IMR-90 (cell line): ENCODE measurements at regions not wholly inside any gene's neighbourhood (a gene's known extent, or its start where the extent isn't known, plus 50 kb on each side); places are given as distances from the start of the nearest gene placed in this dataset.
A peak's percentile ranks its signal among the peaks of the same experiment; 100 is the strongest.

Experiments used
- ATAC-seq: fragments of 200-7000 bp; cut with Tn5 transposase; 2 replicates; pipeline ENCODE4 v1.9.1; 2020; ENCODE audit warnings: low read depth, mild to moderate bottlenecking, moderate library complexity
- BruUV-seq: library from RNA; stranded (reverse); fragments of 400-500 nt; replicated peaks from 2 replicates; lab custom pipeline; 2021; lab: Mats Ljungman, UMichigan
- CTCF ChIA-PET: fragments of 300-600 bp; formaldehyde crosslinking; extraction: SDS; loops from one replicate; lab custom pipeline; 2021; ENCODE audit warnings: antibody characterized with exemption; lab: Yijun Ruan, JAX
- POLR2A ChIA-PET: fragments of 300-600 bp; sonication (Branson Sonifier 250); formaldehyde crosslinking; loops from one replicate; lab custom pipeline; 2022; ENCODE audit warnings: antibody characterized with exemption; ENCODE audit not compliant: unreplicated experiment; lab: Charles Lee
- DNase-seq: peaks from one replicate; pipeline ENCODE4 v3.0.0; 2013
- H2AFZ ChIP-seq: replicated peaks from 2 replicates; pipeline ENCODE3; 2013; ENCODE audit warnings: low read length, mild to moderate bottlenecking; ENCODE audit not compliant: poor library complexity
- H2AK5ac ChIP-seq: 2 replicates; pipeline ENCODE4 v1.6.1; 2013; ENCODE audit warnings: low read depth, low read length, inconsistent platforms
- H2AK9ac ChIP-seq: replicated peaks from 2 replicates; pipeline ENCODE3; 2013; ENCODE audit warnings: mild to moderate bottlenecking, low read depth, low read length, moderate library complexity; ENCODE audit not compliant: poor library complexity
- H2BK120ac ChIP-seq: 2 replicates; pipeline ENCODE4 v1.6.1; 2013; ENCODE audit warnings: low read depth, low read length, inconsistent platforms
- H2BK15ac ChIP-seq: 3 replicates; pipeline ENCODE4 v1.6.1; 2013; ENCODE audit warnings: low read depth, low read length, inconsistent platforms
- H2BK20ac ChIP-seq: 2 replicates; pipeline ENCODE4 v1.6.1; 2013; ENCODE audit warnings: low read depth, mild to moderate bottlenecking, inconsistent platforms, low read length, moderate library complexity
- H2BK5ac ChIP-seq: 2 replicates; pipeline ENCODE4 v1.6.1; 2013; ENCODE audit warnings: mild to moderate bottlenecking, low read depth, low read length, inconsistent platforms; ENCODE audit not compliant: poor library complexity, severe bottlenecking
- H3K14ac ChIP-seq: replicated peaks from 2 replicates; pipeline ENCODE4 v1.6.1; 2013; ENCODE audit warnings: low read depth, low read length, inconsistent platforms
- H3K18ac ChIP-seq: 2 replicates; pipeline ENCODE4 v1.6.1; 2013; ENCODE audit warnings: low read depth, low read length, control low read depth
- H3K23ac ChIP-seq: 2 replicates; pipeline ENCODE4 v1.6.1; 2013; ENCODE audit warnings: low read depth, low read length, inconsistent platforms
- H3K27ac ChIP-seq: 2 replicates; pipeline ENCODE4 v1.5.1; 2013; ENCODE audit warnings: mild to moderate bottlenecking, control low read depth, low read length; ENCODE audit not compliant: insufficient read depth
- H3K27me3 ChIP-seq: 2 replicates; pipeline ENCODE4 v1.6.1; 2013; ENCODE audit warnings: low read length; ENCODE audit not compliant: control insufficient read depth, insufficient read depth
- H3K36me3 ChIP-seq: 2 replicates; pipeline ENCODE4 v1.6.1; 2013; ENCODE audit warnings: low read length, mixed read lengths; ENCODE audit not compliant: control insufficient read depth, insufficient read depth
- H3K4ac ChIP-seq: 2 replicates; pipeline ENCODE4 v1.6.1; 2013; ENCODE audit warnings: low read depth, low read length, inconsistent platforms
- H3K4me1 ChIP-seq: 2 replicates; pipeline ENCODE4 v1.6.1; 2013; ENCODE audit warnings: low read length, mixed read lengths; ENCODE audit not compliant: control insufficient read depth, insufficient read depth
- H3K4me2 ChIP-seq: 2 replicates; pipeline ENCODE4 v1.6.1; 2013; ENCODE audit warnings: low read depth, mild to moderate bottlenecking, control low read depth, low read length, moderate library complexity
- H3K4me3 ChIP-seq: 2 replicates; pipeline ENCODE4 v1.5.1; 2013; ENCODE audit warnings: low read depth, mild to moderate bottlenecking, control low read depth, low read length, moderate library complexity; ENCODE audit not compliant: insufficient read depth
- H3K56ac ChIP-seq: 2 replicates; pipeline ENCODE4 v1.6.1; 2013; ENCODE audit warnings: low read length, inconsistent platforms; ENCODE audit not compliant: insufficient read depth; ENCODE audit errors: extremely low read depth
- H3K79me1 ChIP-seq, 2 experiments: 2 replicates each; pipeline ENCODE4 v1.6.1; 2013; ENCODE audit warnings: low read length in 2 of 2, inconsistent platforms in 1 of 2, low read depth in 1 of 2
- H3K9ac ChIP-seq: 2 replicates; pipeline ENCODE4 v1.6.1; 2013; ENCODE audit warnings: low read depth, low read length, control low read depth
- H3K9me1 ChIP-seq: 2 replicates; pipeline ENCODE4 v1.6.1; 2013; ENCODE audit warnings: low read length, inconsistent platforms; ENCODE audit not compliant: insufficient read depth
- H3K9me3 ChIP-seq: 2 replicates; pipeline ENCODE4 v1.6.1; 2013; ENCODE audit warnings: low read length; ENCODE audit not compliant: control insufficient read depth, insufficient read depth
- H4K20me1 ChIP-seq: 2 replicates; pipeline ENCODE4 v1.6.1; 2013; ENCODE audit warnings: low read length, inconsistent platforms; ENCODE audit not compliant: insufficient read depth
- H4K5ac ChIP-seq: 2 replicates; pipeline ENCODE4 v1.6.1; 2013; ENCODE audit warnings: mild to moderate bottlenecking, low read depth, low read length, control low read depth
- H4K8ac ChIP-seq, 2 experiments: 2 replicates each; pipeline ENCODE4 v1.6.1; 2013; ENCODE audit warnings: low read depth in 2 of 2, low read length in 2 of 2, control low read depth in 1 of 2, inconsistent platforms in 1 of 2
- H4K91ac ChIP-seq: 2 replicates; pipeline ENCODE4 v1.6.1; 2013; ENCODE audit warnings: low read depth, low read length, inconsistent platforms; ENCODE audit not compliant: insufficient read depth
- BHLHE40 ChIP-seq: fragments of 150-350 bp; IDR thresholded peaks from 2 replicates; pipeline ENCODE4 v1.6.1; 2016; ENCODE audit warnings: mild to moderate bottlenecking, low read depth, low read length
- CTCF ChIP-seq: conservative IDR thresholded peaks from 2 replicates; pipeline ENCODE4 v1.5.1; 2012; ENCODE audit warnings: mild to moderate bottlenecking, low read depth, low read length, improper control_type of control experiment
- FOS ChIP-seq: fragments of 150-350 bp; IDR thresholded peaks from 2 replicates; pipeline ENCODE4 v1.6.1; 2016; ENCODE audit warnings: low read depth, low read length
- RAD21 ChIP-seq: IDR thresholded peaks from 2 replicates; pipeline ENCODE4 v1.6.1; 2012; ENCODE audit warnings: low read length, improper control_type of control experiment
- WGBS, 2 experiments: methylation state at CpG; one replicate each; pipeline versions ENCODE4 v1.1.5 to v1.1.7; 2013; ENCODE audit warnings: missing lambda C conversion rate in 2 of 2; ENCODE audit not compliant: insufficient read length in 1 of 2; ENCODE audit errors: extremely low coverage in 2 of 2; 5-methylcytosine and 5-hydroxymethylcytosine counted together
- dilution Hi-C: fragments of 300-500 bp; cut with HindIII; formaldehyde crosslinking; loops from one replicate; pipeline ENCODE4 v1.14.3; 2018; ENCODE audit warnings: low sequenced_read_pairs; ENCODE audit not compliant: unreplicated experiment
- in situ Hi-C: fragments of 300-500 bp; cut with MboI; formaldehyde crosslinking; loops from 3 replicates; pipeline ENCODE4 v1.14.3; 2019; ENCODE audit warnings: low sequenced_read_pairs, inconsistent platforms, mixed read lengths
- intact Hi-C: fragments of 100-400 bp; cut with micrococcal nuclease; formaldehyde crosslinking; loops from 2 replicates; pipeline ENCODE4 v1.10.0; 2022

GRCh38 chr1:222288053-222288452, 259.9 kb downstream of the HHIPL2 start:
- Histone ChIP-seq H3K9me1 (peaks cover 13% of the 10 kb centered on the region), H3K9ac (no peak overlapping the region), H3K9me3 (no peaks in the 10 kb centered on the region), H4K8ac (peak overlapping the region; percentile 39 to 69; a peak in 1 of 4 replicates), H3K27me3 (no peaks in the 10 kb centered on the region), H2AK9ac (peak overlapping the region; percentile 37), H4K91ac (peak overlapping the region; percentile 75), H3K4me1 (peaks cover 17% of the 10 kb centered on the region), H3K79me1 (no peaks in the 10 kb centered on the region), H3K4ac (peak overlapping the region; percentile 71), H3K36me3 (no peaks in the 10 kb centered on the region), H3K56ac (no peak overlapping the region), H2BK120ac (peak overlapping the region; percentile 64), H2BK15ac (peak overlapping the region; percentile 94; the same call in 2 of the 3 replicates), H4K20me1 (no peaks in the 10 kb centered on the region), H2BK5ac (no peak overlapping the region), H2AK5ac (0 out of 2 replicates have a peak overlapping the region, but pooled peaks have one; percentile 67), H3K4me2 (no peak overlapping the region), H3K4me3 (no peak overlapping the region), H2AFZ (peak overlapping the region; percentile 62), H3K14ac (peak overlapping the region; percentile 58), H3K23ac (peak overlapping the region; percentile 11; the same call in 1 of the 2 replicates), H3K27ac (no peak overlapping the region), H2BK20ac (peak overlapping the region; percentile 50), H3K18ac (peak overlapping the region; percentile 33; the same call in 1 of the 2 replicates), H4K5ac (peak overlapping the region; percentile 19)
- 70% methylated on average over 2 of the region's 5 CpGs; no CpG with 5 or more reads in 1 of the 2 experiments for WGBS, 2 experiments
- ATAC-seq (no peak), DNase-seq (peak; percentile 45)
- ChIA-PET CTCF (no interaction called here), POLR2A (no interaction called here)
- no TSS peak for BruUV-seq
- dilution Hi-C loops (no loop called here), intact Hi-C loops (no loop called here), in situ Hi-C loops (no loop called here)
- TF ChIP-seq BHLHE40 (no peak), FOS (0 out of 2 replicates have a peak, but pooled peaks have one; percentile 14), CTCF (0 out of 2 replicates have a peak, but pooled peaks have one; percentile 1), RAD21 (peak; percentile 8; the same call in 1 of the 2 replicates)
